Upper lobe of left lung (tissue), 6 donors: ENCODE measurements at regions not wholly inside any gene's neighbourhood (a gene's known extent, or its start where the extent isn't known, plus 50 kb on each side); places are given as distances from the start of the nearest gene placed in this dataset.

Experiments
- ATAC-seq, 2 donors: fragments of 200-7000 bp; cut with Tn5 transposase; one replicate each; pipeline ENCODE4 v1.9.1; 2022; ENCODE audit warnings: mild to moderate bottlenecking in 2 of 2, moderate library complexity in 2 of 2; ENCODE audit not compliant: low FRiP score in 2 of 2
- DNase-seq, 2 donors: peaks; one replicate each; pipeline ENCODE4 v3.0.0-alpha.2; 2019 to 2020
- H3K27ac ChIP-seq, 4 donors: fragments of 200-600 bp; sonication (generic); one replicate each; pipeline ENCODE4 v1.5.1; 2016 to 2019
- H3K27me3 ChIP-seq, 4 donors: fragments of 200-600 bp; sonication (generic); one replicate each; pipeline ENCODE4 v1.5.1; 2017 to 2019
- H3K36me3 ChIP-seq, 4 donors: fragments of 200-600 bp; sonication (generic); one replicate each; pipeline ENCODE4 v1.5.1; 2016 to 2019
- H3K4me1 ChIP-seq, 4 donors: fragments of 200-600 bp; sonication (generic); one replicate each; pipeline ENCODE4 v1.5.1; 2018 to 2019
- H3K4me3 ChIP-seq, 4 donors: fragments of 200-600 bp; sonication (generic); one replicate each; pipeline ENCODE4 v1.5.1; 2017 to 2019; ENCODE audit warnings: mild to moderate bottlenecking in 2 of 4, moderate library complexity in 1 of 4
- H3K9me3 ChIP-seq, 4 donors: fragments of 200-600 bp; sonication (generic); one replicate each; pipeline ENCODE4 v1.5.1; 2018 to 2019
- CTCF ChIP-seq, 6 experiments: fragments of 450-650 bp in 4 of 6; fragments of 200-600 bp in 2 of 6; sonication (generic) in 2 of 6; IDR thresholded peaks; one replicate each; pipeline ENCODE4 v1.5.1; 2016 to 2019; ENCODE audit warnings: antibody characterized with exemption in 6 of 6
- EP300 ChIP-seq, 4 donors: sonication (generic); formaldehyde crosslinking; IDR thresholded peaks; one replicate each; pipeline ENCODE4 v1.5.1; 2017; ENCODE audit warnings: antibody characterized with exemption in 4 of 4, control low read depth in 2 of 4
- POLR2A ChIP-seq, 4 donors: fragments of 450-650 bp; IDR thresholded peaks; one replicate each; pipeline ENCODE4 v1.5.1; 2016 to 2017; ENCODE audit warnings: antibody characterized with exemption in 4 of 4, mild to moderate bottlenecking in 2 of 4
- POLR2AphosphoS5 ChIP-seq, 2 donors: sonication (generic); formaldehyde crosslinking; IDR thresholded peaks; one replicate each; pipeline ENCODE4 v1.5.1; 2017; ENCODE audit warnings: antibody characterized with exemption in 2 of 2
- WGBS, 2 donors: methylation state at CpG; one replicate each; pipeline ENCODE4 v1.1.5; 2017 to 2018; 5-methylcytosine and 5-hydroxymethylcytosine counted together
- donor health status: DM: no; HTN: no; CAD: no; lungs with moderate emphysema.
- donor health status: DM: no; HTN: yes; CAD: no; lungs with severe emphysema.

GRCh38 chr18:79596446-79597175 lies 83.0 kb upstream of the CTDP1 start:
- no peak for DNase-seq
- peak in 1 of 2 donors; percentile 19 for ATAC-seq
- no peaks in the 10 kb centered on the region for H3K36me3 ChIP-seq
- no peaks in the 10 kb centered on the region for H3K4me1 ChIP-seq
- TF ChIP-seq EP300 (IDR thresholded peaks at IDR 0.05) (no peak), POLR2A (IDR thresholded peaks at IDR 0.05) (no peak), POLR2AphosphoS5 (IDR thresholded peaks at IDR 0.05) (no peak), CTCF (IDR thresholded peaks at IDR 0.05) (no peak)
- H3K4me3 ChIP-seq = no peak overlapping the region
- no peak overlapping the region for H3K27ac ChIP-seq
- WGBS, 2 donors = 75 to 85% methylated on average over 25 to 27 of the region's 27 CpGs
- no peaks in the 10 kb centered on the region for H3K27me3 ChIP-seq
- peaks cover 0 to 5% (median 2%) of the 10 kb centered on the region in 4 donors for H3K9me3 ChIP-seq

GRCh38 chr18:79597176-79597830 lies 82.3 kb upstream of the CTDP1 start:
- no peak for ATAC-seq
- TF ChIP-seq POLR2A (IDR thresholded peaks at IDR 0.05) (no peak), POLR2AphosphoS5 (IDR thresholded peaks at IDR 0.05) (no peak), CTCF (IDR thresholded peaks at IDR 0.05) (no peak), EP300 (IDR thresholded peaks at IDR 0.05) (no peak)
- Histone ChIP-seq H3K36me3 (no peaks in the 10 kb centered on the region), H3K9me3 (peaks cover 0 to 5% (median 2%) of the 10 kb centered on the region in 4 donors), H3K4me3 (no peak overlapping the region), H3K27me3 (no peaks in the 10 kb centered on the region), H3K27ac (no peak overlapping the region), H3K4me1 (no peaks in the 10 kb centered on the region)
- WGBS, 2 donors = 72 to 90% methylated on average over 11 to 21 of the region's 21 CpGs
- no peak for DNase-seq

- Histone ChIP-seq H3K36me3 (no peaks in the 10 kb centered on the region), H3K4me3 (no peak overlapping the region), H3K4me1 (no peaks in the 10 kb centered on the region), H3K27ac (no peak overlapping the region), H3K27me3 (no peaks in the 10 kb centered on the region), H3K9me3 (peaks cover 0 to under 1% (median under 1%) of the 10 kb centered on the region in 4 donors)
- TF ChIP-seq CTCF (IDR thresholded peaks at IDR 0.05) (no peak), POLR2A (IDR thresholded peaks at IDR 0.05) (no peak), EP300 (IDR thresholded peaks at IDR 0.05) (no peak), POLR2AphosphoS5 (IDR thresholded peaks at IDR 0.05) (no peak)
- ATAC-seq (peak in 1 of 2 donors; percentile 28), DNase-seq (peak in 1 of 2 donors; percentile 70)
- WGBS, 2 donors = 79 to 82% methylated on average over 20 to 35 of the region's 38 CpGs
These were observed 81.6 kb upstream of the CTDP1 start for GRCh38 chr18:79597831-79598632.

- WGBS, 2 donors = 57 to 78% methylated on average over 18 to 20 of the region's 20 CpGs
These were observed 80.9 kb upstream of the CTDP1 start for GRCh38 chr18:79598633-79599175.

More at GRCh38 chr18:79598633-79599175, 80.9 kb upstream of the CTDP1 start:
- Histone ChIP-seq H3K27me3 (no peaks in the 10 kb centered on the region), H3K36me3 (no peaks in the 10 kb centered on the region), H3K9me3 (no peaks in the 10 kb centered on the region), H3K4me1 (no peaks in the 10 kb centered on the region), H3K4me3 (no peak overlapping the region), H3K27ac (no peak overlapping the region)
- TF ChIP-seq CTCF (IDR thresholded peaks at IDR 0.05) (no peak), POLR2AphosphoS5 (IDR thresholded peaks at IDR 0.05) (no peak), EP300 (IDR thresholded peaks at IDR 0.05) (no peak), POLR2A (IDR thresholded peaks at IDR 0.05) (no peak)
- ATAC-seq (no peak), DNase-seq (peak in 1 of 2 donors; percentile 40)
